Smooth muscle cell (in vitro differentiated cells): ENCODE measurements at regions not wholly inside any gene's neighbourhood (a gene's known extent, or its start where the extent isn't known, plus 50 kb on each side); places are given as distances from the start of the nearest gene placed in this dataset.

Experiments
- DNase-seq: peaks from one replicate; lab custom pipeline; 2025; ENCODE audit not compliant: unreplicated experiment; lab: John Stamatoyannopoulos, UW
- H2AFZ ChIP-seq: fragments of 200-600 bp; sonication (generic); 2 replicates; pipeline ENCODE4 v1.6.0; 2016; ENCODE audit warnings: antibody characterized with exemption, low read depth, mild to moderate bottlenecking
- H3F3A ChIP-seq: fragments of 200-600 bp; sonication (generic); 2 replicates; pipeline ENCODE4 v1.6.0; 2017; ENCODE audit warnings: antibody characterized with exemption, low read depth
- H3K27ac ChIP-seq: fragments of 200-600 bp; sonication (generic); 2 replicates; pipeline ENCODE4 v1.5.1; 2016; ENCODE audit warnings: low read depth, mild to moderate bottlenecking
- H3K27me3 ChIP-seq: fragments of 200-600 bp; sonication (generic); 2 replicates; pipeline ENCODE4 v1.6.1; 2016; ENCODE audit warnings: low read depth, mild to moderate bottlenecking
- H3K36me3 ChIP-seq: fragments of 200-600 bp; sonication (generic); 2 replicates; pipeline ENCODE4 v1.5.1; 2016; ENCODE audit warnings: low read depth
- H3K4me1 ChIP-seq: fragments of 200-600 bp; sonication (generic); 2 replicates; pipeline ENCODE4 v1.5.1; 2016; ENCODE audit warnings: low read depth
- H3K4me2 ChIP-seq: fragments of 200-600 bp; sonication (generic); 2 replicates; pipeline ENCODE4 v1.6.0; 2016; ENCODE audit warnings: mild to moderate bottlenecking
- H3K4me3 ChIP-seq: fragments of 200-600 bp; sonication (generic); 2 replicates; pipeline ENCODE4 v1.5.1; 2016; ENCODE audit warnings: mild to moderate bottlenecking
- H3K79me2 ChIP-seq: fragments of 200-600 bp; sonication (generic); 2 replicates; pipeline ENCODE4 v1.6.0; 2016; ENCODE audit warnings: low read depth, mild to moderate bottlenecking
- H3K9ac ChIP-seq: fragments of 200-600 bp; sonication (generic); 2 replicates; pipeline ENCODE4 v1.6.0; 2016; ENCODE audit warnings: low read depth
- H3K9me3 ChIP-seq: fragments of 200-600 bp; sonication (generic); replicated peaks from 2 replicates; pipeline ENCODE4 v1.5.1; 2016; ENCODE audit warnings: low read depth
- H4K20me1 ChIP-seq: fragments of 200-600 bp; sonication (generic); 2 replicates; pipeline ENCODE4 v1.6.0; 2016; ENCODE audit warnings: low read depth
- CTCF ChIP-seq: fragments of 200-600 bp; sonication (generic); IDR thresholded peaks from 2 replicates; pipeline ENCODE4 v1.5.1; 2017; ENCODE audit warnings: borderline replicate concordance, mild to moderate bottlenecking, antibody characterized with exemption; ENCODE audit not compliant: insufficient read depth, poor library complexity, severe bottlenecking
- WGBS: methylation state at CpG from one replicate; pipeline ENCODE4 v1.1.7; 2016; ENCODE audit warnings: low lambda C conversion rate; 5-methylcytosine and 5-hydroxymethylcytosine counted together

- H3K4me2 ChIP-seq: no peak overlapping the region
- no peaks in the 10 kb centered on the region for H3K27me3 ChIP-seq
- no peak for DNase-seq
- H2AFZ ChIP-seq: no peak overlapping the region
- TF ChIP-seq CTCF: no peak
- H3K9ac ChIP-seq: no peak overlapping the region
- H3K79me2 ChIP-seq: no peaks in the 10 kb centered on the region
- H3K27ac ChIP-seq: no peak overlapping the region
- no peak overlapping the region for H3K4me3 ChIP-seq
- H3K36me3 ChIP-seq: no peaks in the 10 kb centered on the region
- no peaks in the 10 kb centered on the region for H3K4me1 ChIP-seq
- H4K20me1 ChIP-seq: no peaks in the 10 kb centered on the region
- no peaks in the 10 kb centered on the region for H3K9me3 ChIP-seq
- H3F3A ChIP-seq: no peaks in the 10 kb centered on the region
- 85% methylated on average over 6 of the region's 6 CpGs for WGBS
Measured at GRCh38 chr17:6005939-6006338, 64.2 kb upstream of the WSCD1 start.

GRCh38 chr17:6011206-6011605, 59.0 kb upstream of the WSCD1 start:
- Histone ChIP-seq H3K79me2 (no peaks in the 10 kb centered on the region), H4K20me1 (no peaks in the 10 kb centered on the region), H2AFZ (no peak overlapping the region), H3K9me3 (no peaks in the 10 kb centered on the region), H3K4me2 (no peak overlapping the region), H3K27me3 (no peaks in the 10 kb centered on the region), H3K27ac (no peak overlapping the region), H3K36me3 (no peaks in the 10 kb centered on the region), H3K9ac (no peak overlapping the region), H3K4me1 (no peaks in the 10 kb centered on the region), H3K4me3 (no peak overlapping the region), H3F3A (no peaks in the 10 kb centered on the region)
- no peak for DNase-seq
- TF ChIP-seq CTCF: no peak
- WGBS: 68% methylated on average over 1 of the region's 1 CpG

- H3K4me3 ChIP-seq: no peak overlapping the region
- no peaks in the 10 kb centered on the region for H3K27me3 ChIP-seq
- no peak overlapping the region for H2AFZ ChIP-seq
- H3K9me3 ChIP-seq: no peaks in the 10 kb centered on the region
- no peak overlapping the region for H3K4me2 ChIP-seq
- WGBS: 69% methylated on average over 1 of the region's 1 CpG
- no peaks in the 10 kb centered on the region for H4K20me1 ChIP-seq
- H3K27ac ChIP-seq: no peak overlapping the region
- H3K79me2 ChIP-seq: no peaks in the 10 kb centered on the region
- no peak for DNase-seq
- H3K36me3 ChIP-seq: no peaks in the 10 kb centered on the region
- H3K4me1 ChIP-seq: no peaks in the 10 kb centered on the region
- H3F3A ChIP-seq: no peaks in the 10 kb centered on the region
- TF ChIP-seq CTCF: no peak
- no peak overlapping the region for H3K9ac ChIP-seq
Measured at GRCh38 chr17:6018788-6019187, 51.4 kb upstream of the WSCD1 start.

GRCh38 chr17:6019959-6020358, 50.2 kb upstream of the WSCD1 start:
- TF ChIP-seq CTCF: no peak
- no peak for DNase-seq
- Histone ChIP-seq H3K9me3 (no peaks in the 10 kb centered on the region), H3K9ac (no peak overlapping the region), H3F3A (no peaks in the 10 kb centered on the region), H3K36me3 (no peaks in the 10 kb centered on the region), H2AFZ (no peak overlapping the region), H4K20me1 (no peaks in the 10 kb centered on the region), H3K79me2 (no peaks in the 10 kb centered on the region), H3K4me3 (no peak overlapping the region), H3K27ac (no peak overlapping the region), H3K4me1 (no peaks in the 10 kb centered on the region), H3K4me2 (no peak overlapping the region), H3K27me3 (no peaks in the 10 kb centered on the region)
- 80% methylated on average over 6 of the region's 6 CpGs for WGBS
